RWPE2 (cell line): ENCODE measurements at regions not wholly inside any gene's neighbourhood (a gene's known extent, or its start where the extent isn't known, plus 50 kb on each side); places are given as distances from the start of the nearest gene placed in this dataset.
"Not testable (repeated sequence)": the region's sequence is repeated elsewhere in the genome, so short reads cannot be mapped to it uniquely, and the experiment has no call there.

Experiments used
- ATAC-seq: fragments of 200-7000 bp; cut with Tn5 transposase; 3 replicates; pipeline ENCODE4 v1.9.1; 2021; ENCODE audit warnings: low read depth
- DNase-seq: peaks from one replicate; pipeline ENCODE4 v3.0.0-alpha.2; 2020; ENCODE audit warnings: low spot score
- H3K27ac ChIP-seq: fragments of 450-650 bp; 2 replicates; pipeline ENCODE4 v1.5.1; 2017; ENCODE audit warnings: mild to moderate bottlenecking; ENCODE audit not compliant: poor library complexity, severe bottlenecking
- H3K27me3 ChIP-seq: fragments of 250-450 bp; sonication (Bioruptor Pico); 2 replicates; pipeline ENCODE4 v1.5.1; 2021; ENCODE audit warnings: mild to moderate bottlenecking, moderate library complexity; ENCODE audit not compliant: insufficient read depth, poor library complexity, severe bottlenecking
- H3K36me3 ChIP-seq: fragments of 250-450 bp; sonication (Bioruptor Pico); 2 replicates; pipeline ENCODE4 v1.5.1; 2020; ENCODE audit warnings: low read depth, mild to moderate bottlenecking, moderate library complexity
- H3K4me1 ChIP-seq: fragments of 250-450 bp; sonication (Bioruptor Pico); 2 replicates; pipeline ENCODE4 v1.5.1; 2021; ENCODE audit warnings: mild to moderate bottlenecking, moderate library complexity; ENCODE audit not compliant: insufficient read depth, poor library complexity, severe bottlenecking
- H3K4me3 ChIP-seq: fragments of 250-450 bp; sonication (Bioruptor Pico); 2 replicates; pipeline ENCODE4 v1.5.1; 2021; ENCODE audit warnings: mild to moderate bottlenecking, moderate library complexity; ENCODE audit not compliant: severe bottlenecking
- H3K9me3 ChIP-seq: fragments of 250-450 bp; sonication (Bioruptor Pico); 2 replicates; pipeline ENCODE4 v1.5.1; 2021; ENCODE audit warnings: mild to moderate bottlenecking, moderate library complexity; ENCODE audit not compliant: severe bottlenecking
- TF ChIP-seq, protein P1 (sequence below): fragments of 450-650 bp; IDR thresholded peaks from one replicate; pipeline ENCODE4 v1.5.1; 2017; ENCODE audit warnings: mild to moderate bottlenecking, moderate library complexity; ENCODE audit not compliant: poor library complexity, severe bottlenecking

DNA sequence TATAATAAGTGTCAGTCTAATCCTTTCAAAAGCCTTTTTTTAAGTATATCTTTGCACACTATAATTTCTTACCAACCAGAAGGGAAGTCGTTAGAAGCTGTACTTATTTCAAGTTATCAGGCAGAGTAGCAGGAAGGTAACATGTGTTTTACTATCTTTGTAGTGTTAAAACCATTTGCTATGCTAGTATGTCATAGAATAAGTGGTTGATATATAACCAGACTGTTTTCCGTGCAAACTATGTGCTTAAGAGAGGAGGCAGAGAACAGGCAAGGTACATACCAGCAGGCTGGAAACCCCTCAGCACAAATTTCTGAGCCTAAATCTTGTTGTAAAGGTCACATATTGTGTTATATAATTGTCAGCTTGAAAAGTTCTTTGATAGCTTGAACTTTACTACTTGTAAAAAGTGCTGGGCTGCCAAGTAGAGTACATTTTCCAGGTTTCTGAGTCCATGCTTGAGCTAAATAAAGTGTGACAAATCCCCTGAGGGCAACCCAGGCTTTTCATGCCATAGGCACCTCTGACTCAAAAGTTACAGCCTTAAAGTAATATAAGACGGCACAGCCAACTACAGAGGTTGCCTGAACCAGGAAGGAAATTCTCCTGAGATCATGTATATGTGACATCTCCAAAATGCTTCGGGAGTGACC, 1297.4 kb downstream of the PCDH9 start:
- H3K27ac ChIP-seq: no peak overlapping the region
- H3K36me3 ChIP-seq: no peaks in the 10 kb centered on the region
- TF ChIP-seq, protein P1, sequence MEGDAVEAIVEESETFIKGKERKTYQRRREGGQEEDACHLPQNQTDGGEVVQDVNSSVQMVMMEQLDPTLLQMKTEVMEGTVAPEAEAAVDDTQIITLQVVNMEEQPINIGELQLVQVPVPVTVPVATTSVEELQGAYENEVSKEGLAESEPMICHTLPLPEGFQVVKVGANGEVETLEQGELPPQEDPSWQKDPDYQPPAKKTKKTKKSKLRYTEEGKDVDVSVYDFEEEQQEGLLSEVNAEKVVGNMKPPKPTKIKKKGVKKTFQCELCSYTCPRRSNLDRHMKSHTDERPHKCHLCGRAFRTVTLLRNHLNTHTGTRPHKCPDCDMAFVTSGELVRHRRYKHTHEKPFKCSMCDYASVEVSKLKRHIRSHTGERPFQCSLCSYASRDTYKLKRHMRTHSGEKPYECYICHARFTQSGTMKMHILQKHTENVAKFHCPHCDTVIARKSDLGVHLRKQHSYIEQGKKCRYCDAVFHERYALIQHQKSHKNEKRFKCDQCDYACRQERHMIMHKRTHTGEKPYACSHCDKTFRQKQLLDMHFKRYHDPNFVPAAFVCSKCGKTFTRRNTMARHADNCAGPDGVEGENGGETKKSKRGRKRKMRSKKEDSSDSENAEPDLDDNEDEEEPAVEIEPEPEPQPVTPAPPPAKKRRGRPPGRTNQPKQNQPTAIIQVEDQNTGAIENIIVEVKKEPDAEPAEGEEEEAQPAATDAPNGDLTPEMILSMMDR: no peak
- no peak overlapping the region for H3K4me3 ChIP-seq
- DNase-seq (no peak), ATAC-seq (peak; percentile 80)
- H3K4me1 ChIP-seq: peaks cover 4% of the 10 kb centered on the region
- H3K9me3 ChIP-seq: no peaks in the 10 kb centered on the region
- no peaks in the 10 kb centered on the region for H3K27me3 ChIP-seq

DNA sequence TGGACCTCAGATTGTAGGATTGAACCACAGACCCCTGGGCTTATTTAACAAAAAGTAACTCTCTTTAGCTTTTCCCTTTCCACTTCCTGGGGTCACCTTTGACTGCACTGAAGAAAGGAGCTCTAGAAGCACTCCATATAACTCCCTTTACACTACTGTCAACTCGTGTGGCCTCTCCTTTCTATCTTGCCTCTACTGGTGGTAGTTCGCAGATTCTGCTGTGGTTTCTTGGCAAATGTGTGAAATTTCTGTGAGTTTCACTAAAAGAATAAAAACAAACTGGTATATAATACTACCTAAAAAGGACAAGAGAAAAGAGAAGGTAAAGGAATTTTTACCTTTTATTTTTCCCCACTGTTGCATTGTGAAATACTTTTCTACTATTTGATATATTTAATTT, 1298.1 kb downstream of the PCDH9 start:
- H3K36me3 ChIP-seq: no peaks in the 10 kb centered on the region
- TF ChIP-seq, protein P1: no peak

DNA sequence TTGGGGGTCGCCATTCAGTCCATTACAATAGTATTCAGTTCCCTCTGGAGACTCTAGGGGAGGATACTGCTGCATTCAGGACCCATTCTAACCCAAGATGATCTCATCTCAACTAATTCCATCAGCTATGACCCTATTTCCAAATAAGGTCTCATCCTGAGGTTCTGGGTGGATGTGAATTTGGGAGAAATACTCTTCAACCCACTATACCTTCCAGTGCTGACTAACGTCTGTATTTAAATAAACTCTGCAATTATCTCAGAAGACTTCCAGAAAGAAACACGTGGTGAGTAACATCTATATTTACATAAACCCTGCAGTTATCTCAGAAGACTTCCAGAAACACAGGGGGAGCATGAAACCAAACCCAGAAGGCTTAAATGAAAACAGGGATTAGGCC, 1300.7 kb downstream of the PCDH9 start:
- Histone ChIP-seq H3K9me3 (no peaks in the 10 kb centered on the region), H3K27ac (no peak overlapping the region), H3K27me3 (no peaks in the 10 kb centered on the region), H3K4me3 (no peak overlapping the region), H3K4me1 (peaks cover 15% of the 10 kb centered on the region), H3K36me3 (no peaks in the 10 kb centered on the region)
- TF ChIP-seq, protein P1: no peak
- DNase-seq (no peak), ATAC-seq (no peak)

More for the DNA sequence above, 1298.1 kb downstream of the PCDH9 start:
- peaks cover 4% of the 10 kb centered on the region for H3K4me1 ChIP-seq
- H3K27me3 ChIP-seq: no peaks in the 10 kb centered on the region
- no peak overlapping the region for H3K27ac ChIP-seq
- H3K4me3 ChIP-seq: no peak overlapping the region
- H3K9me3 ChIP-seq: no peaks in the 10 kb centered on the region
- no peak for DNase-seq
- no peak for ATAC-seq

DNA sequence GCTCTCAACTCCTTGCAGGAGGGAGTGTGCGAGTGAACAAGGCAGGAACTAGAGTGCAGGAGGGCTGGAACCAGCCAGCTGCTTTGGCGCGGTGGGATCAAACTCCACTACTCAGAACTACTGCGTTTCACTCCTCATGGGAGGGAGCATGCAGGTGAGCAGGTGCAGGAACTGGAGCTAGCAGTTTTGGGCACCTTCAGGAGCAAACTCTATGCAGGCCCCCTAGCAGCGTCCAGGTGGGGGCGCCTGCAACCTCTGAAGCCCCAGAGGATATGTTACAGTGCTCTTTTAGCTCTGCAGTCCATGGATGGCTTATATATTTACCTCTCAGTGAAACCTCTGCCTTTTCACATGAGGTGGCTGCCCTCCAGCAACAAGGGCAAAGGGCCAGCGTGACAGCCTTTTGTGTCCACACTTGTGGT, 1303.4 kb downstream of the PCDH9 start:
- TF ChIP-seq, protein P1: no peak
- Histone ChIP-seq H3K36me3 (no peaks in the 10 kb centered on the region), H3K27me3 (no peaks in the 10 kb centered on the region), H3K9me3 (no peaks in the 10 kb centered on the region), H3K4me3 (no peak overlapping the region), H3K27ac (no peak overlapping the region), H3K4me1 (peaks cover 18% of the 10 kb centered on the region)
- DNase-seq: no peak
- ATAC-seq: no peak

DNA sequence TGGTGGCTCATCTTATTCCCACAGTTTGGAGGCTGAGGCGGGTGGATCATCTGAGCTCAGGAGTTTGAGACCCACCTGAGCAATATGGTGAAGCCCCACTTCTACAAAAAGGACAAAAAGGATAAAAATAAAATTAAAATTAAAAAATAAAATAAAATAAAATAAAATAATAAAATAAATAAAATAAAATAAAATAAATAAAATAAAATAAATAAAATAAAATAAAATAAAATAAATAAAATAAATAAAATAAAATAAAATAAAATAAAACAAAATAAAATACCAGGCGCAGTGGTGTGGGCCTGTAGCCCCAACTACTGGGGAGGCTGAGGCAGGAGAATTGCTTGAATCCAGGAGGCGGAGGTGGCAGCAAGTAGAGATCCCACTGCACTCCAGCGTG, 1307.3 kb downstream of the PCDH9 start:
- H3K4me3 ChIP-seq, H3K27me3 ChIP-seq, ATAC-seq: not testable (repeated sequence)

More for the DNA sequence above, 1307.3 kb downstream of the PCDH9 start:
- peak overlapping the region; percentile 56 for H3K27ac ChIP-seq
- DNase-seq, H3K9me3 ChIP-seq, H3K36me3 ChIP-seq: not testable (repeated sequence)
- H3K4me1 ChIP-seq: peaks cover 19% of the 10 kb centered on the region
